HUES6 (cell line): ENCODE measurements at regions not wholly inside any gene's neighbourhood (a gene's known extent, or its start where the extent isn't known, plus 50 kb on each side); places are given as distances from the start of the nearest gene placed in this dataset.

ENCODE experiments used
- H3K27ac ChIP-seq: 2 replicates; pipeline ENCODE4 v1.7.0; 2013; ENCODE audit warnings: low read depth, mild to moderate bottlenecking, low read length, inconsistent platforms
- H3K27me3 ChIP-seq: 2 replicates; pipeline ENCODE4 v1.6.1; 2013; ENCODE audit warnings: low read length; ENCODE audit not compliant: control insufficient read depth, insufficient read depth
- H3K36me3 ChIP-seq: 2 replicates; pipeline ENCODE4 v1.6.1; 2013; ENCODE audit warnings: low read length; ENCODE audit not compliant: control insufficient read depth, insufficient read depth
- H3K4me1 ChIP-seq: 2 replicates; pipeline ENCODE4 v1.6.1; 2013; ENCODE audit warnings: low read length; ENCODE audit not compliant: control insufficient read depth, insufficient read depth
- H3K4me3 ChIP-seq: 2 replicates; pipeline ENCODE4 v1.5.1; 2013; ENCODE audit warnings: low read depth, low read length
- H3K9ac ChIP-seq: one replicate; pipeline ENCODE4 v1.6.1; 2013; ENCODE audit warnings: mild to moderate bottlenecking, low read length
- H3K9me3 ChIP-seq: 2 replicates; pipeline ENCODE4 v1.6.1; 2013; ENCODE audit warnings: low read depth, low read length; ENCODE audit not compliant: control insufficient read depth, insufficient read depth

GRCh38 chr4:106451091-106451490 lies 82.5 kb upstream of the GIMD1 start:
- H3K36me3 ChIP-seq = no peaks in the 10 kb centered on the region
- no peaks in the 10 kb centered on the region for H3K27me3 ChIP-seq
- H3K27ac ChIP-seq = no peak overlapping the region
- H3K9ac ChIP-seq = no peak overlapping the region
- H3K4me3 ChIP-seq = no peak overlapping the region
- no peaks in the 10 kb centered on the region for H3K4me1 ChIP-seq
- peaks cover 9% of the 10 kb centered on the region for H3K9me3 ChIP-seq

GRCh38 chr4:106450249-106450648 lies 81.7 kb upstream of the GIMD1 start:
- no peaks in the 10 kb centered on the region for H3K36me3 ChIP-seq
- no peak overlapping the region for H3K4me3 ChIP-seq
- no peak overlapping the region for H3K27ac ChIP-seq
- H3K4me1 ChIP-seq = no peaks in the 10 kb centered on the region
- H3K9me3 ChIP-seq = peaks cover 12% of the 10 kb centered on the region
- no peak overlapping the region for H3K9ac ChIP-seq
- H3K27me3 ChIP-seq = no peaks in the 10 kb centered on the region

GRCh38 chr4:106444557-106444956 lies 76.0 kb upstream of the GIMD1 start:
- H3K27me3 ChIP-seq = no peaks in the 10 kb centered on the region
- H3K9ac ChIP-seq = no peak overlapping the region
- no peaks in the 10 kb centered on the region for H3K4me1 ChIP-seq
- H3K9me3 ChIP-seq = peaks cover 15% of the 10 kb centered on the region
- H3K27ac ChIP-seq = no peak overlapping the region
- no peak overlapping the region for H3K4me3 ChIP-seq
- no peaks in the 10 kb centered on the region for H3K36me3 ChIP-seq

- Histone ChIP-seq H3K27ac (no peak overlapping the region), H3K9ac (no peak overlapping the region), H3K4me1 (no peaks in the 10 kb centered on the region), H3K4me3 (no peak overlapping the region), H3K27me3 (no peaks in the 10 kb centered on the region), H3K36me3 (no peaks in the 10 kb centered on the region), H3K9me3 (no peaks in the 10 kb centered on the region)
Observed at GRCh38 chr4:106430797-106431196, 62.2 kb upstream of the GIMD1 start.

GRCh38 chr4:106429885-106430284 lies 61.3 kb upstream of the GIMD1 start:
- no peaks in the 10 kb centered on the region for H3K27me3 ChIP-seq
- no peaks in the 10 kb centered on the region for H3K9me3 ChIP-seq
- H3K27ac ChIP-seq = no peak overlapping the region
- no peak overlapping the region for H3K9ac ChIP-seq
- no peaks in the 10 kb centered on the region for H3K4me1 ChIP-seq
- no peak overlapping the region for H3K4me3 ChIP-seq
- no peaks in the 10 kb centered on the region for H3K36me3 ChIP-seq

- Histone ChIP-seq H3K9ac (no peak overlapping the region), H3K27me3 (no peaks in the 10 kb centered on the region), H3K36me3 (no peaks in the 10 kb centered on the region), H3K4me1 (no peaks in the 10 kb centered on the region), H3K4me3 (no peak overlapping the region), H3K9me3 (no peaks in the 10 kb centered on the region), H3K27ac (no peak overlapping the region)
Observed at GRCh38 chr4:106426069-106426468, 57.5 kb upstream of the GIMD1 start.

- Histone ChIP-seq H3K9me3 (no peaks in the 10 kb centered on the region), H3K36me3 (no peaks in the 10 kb centered on the region), H3K4me3 (no peak overlapping the region), H3K9ac (no peak overlapping the region), H3K27me3 (no peaks in the 10 kb centered on the region), H3K4me1 (no peaks in the 10 kb centered on the region), H3K27ac (no peak overlapping the region)
Observed at GRCh38 chr4:106425576-106425975, 57.0 kb upstream of the GIMD1 start.

- Histone ChIP-seq H3K36me3 (no peaks in the 10 kb centered on the region), H3K9ac (no peak overlapping the region), H3K9me3 (no peaks in the 10 kb centered on the region), H3K27ac (no peak overlapping the region), H3K4me1 (no peaks in the 10 kb centered on the region), H3K27me3 (no peaks in the 10 kb centered on the region), H3K4me3 (no peak overlapping the region)
Observed at GRCh38 chr4:106424426-106424825, 55.8 kb upstream of the GIMD1 start.

GRCh38 chr4:106423791-106424190 lies 55.2 kb upstream of the GIMD1 start:
- Histone ChIP-seq H3K27me3 (no peaks in the 10 kb centered on the region), H3K27ac (no peak overlapping the region), H3K4me1 (no peaks in the 10 kb centered on the region), H3K9ac (no peak overlapping the region), H3K4me3 (no peak overlapping the region), H3K36me3 (no peaks in the 10 kb centered on the region), H3K9me3 (no peaks in the 10 kb centered on the region)

- no peak overlapping the region for H3K9ac ChIP-seq
- H3K27ac ChIP-seq = no peak overlapping the region
- H3K9me3 ChIP-seq = no peaks in the 10 kb centered on the region
- H3K4me1 ChIP-seq = no peaks in the 10 kb centered on the region; the same call in 1 of the 2 replicates
- no peaks in the 10 kb centered on the region for H3K27me3 ChIP-seq
- no peaks in the 10 kb centered on the region for H3K36me3 ChIP-seq
- no peak overlapping the region for H3K4me3 ChIP-seq
Observed at GRCh38 chr4:106422766-106423165, 54.2 kb upstream of the GIMD1 start.

GRCh38 chr4:106421441-106422296 lies 53.1 kb upstream of the GIMD1 start:
- Histone ChIP-seq H3K4me3 (no peak overlapping the region), H3K27me3 (no peaks in the 10 kb centered on the region), H3K27ac (no peak overlapping the region), H3K9me3 (no peaks in the 10 kb centered on the region), H3K36me3 (no peaks in the 10 kb centered on the region), H3K4me1 (no peaks in the 10 kb centered on the region; the same call in 1 of the 2 replicates), H3K9ac (no peak overlapping the region)
